GM12892 (cell line): ENCODE measurements at regions not wholly inside any gene's neighbourhood (a gene's known extent, or its start where the extent isn't known, plus 50 kb on each side); places are given as distances from the start of the nearest gene placed in this dataset.

ENCODE experiments used
- POLR2A ChIP-seq: IDR thresholded peaks from 2 replicates; pipeline ENCODE4 v1.6.1; 2011; ENCODE audit warnings: low read depth, low read length, control low read depth
- TAF1 ChIP-seq: IDR thresholded peaks from 2 replicates; pipeline ENCODE4 v1.6.1; 2011; ENCODE audit warnings: low read depth, mild to moderate bottlenecking, control low read depth, low read length, borderline replicate concordance

DNA sequence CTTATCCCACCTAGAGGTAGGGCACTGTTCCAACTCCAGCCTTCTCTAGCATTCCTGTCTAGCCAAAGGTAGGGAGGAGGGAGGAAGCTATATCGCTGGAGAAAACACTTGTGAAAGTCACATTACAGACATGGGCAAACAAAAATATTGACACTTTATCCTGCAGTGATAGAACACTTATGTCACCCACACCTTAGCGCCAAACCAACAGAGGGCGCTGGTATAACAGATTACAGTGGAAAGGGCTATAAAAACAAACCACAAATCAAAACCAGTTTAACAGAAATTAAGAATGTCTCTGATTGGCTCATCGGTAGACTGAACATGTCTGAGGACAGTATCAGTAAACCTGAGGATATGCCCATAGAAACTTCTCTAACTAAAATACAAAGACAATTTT, 451.3 kb downstream of the TLL1 start:
- TF ChIP-seq TAF1 (no peak), POLR2A (no peak)
